Stomach smooth muscle (tissue), 2 donors: ENCODE measurements at regions not wholly inside any gene's neighbourhood (a gene's known extent, or its start where the extent isn't known, plus 50 kb on each side); places are given as distances from the start of the nearest gene placed in this dataset.
"Not testable (repeated sequence)": the region's sequence is repeated elsewhere in the genome, so short reads cannot be mapped to it uniquely, and the experiment has no call there.

Source experiments
- H3K27ac ChIP-seq: one replicate; pipeline ENCODE4 v1.7.0; 2013; ENCODE audit warnings: mild to moderate bottlenecking, low read length, inconsistent platforms
- H3K27me3 ChIP-seq, 2 donors: one replicate each; pipeline ENCODE4 v1.7.0; 2013; ENCODE audit warnings: low read length in 2 of 2; ENCODE audit not compliant: insufficient read depth in 2 of 2, control insufficient read depth in 1 of 2
- H3K36me3 ChIP-seq, 2 donors: one replicate each; pipeline ENCODE4 v1.7.0; 2013; ENCODE audit warnings: low read length in 2 of 2; ENCODE audit not compliant: control insufficient read depth in 2 of 2, insufficient read depth in 2 of 2
- H3K4me1 ChIP-seq: one replicate; pipeline ENCODE4 v1.7.0; 2013; ENCODE audit warnings: low read length; ENCODE audit not compliant: control insufficient read depth, insufficient read depth
- H3K4me3 ChIP-seq, 2 donors: one replicate each; pipeline ENCODE4 v1.7.0; 2013; ENCODE audit warnings: low read length in 2 of 2
- H3K9ac ChIP-seq, 2 donors: one replicate each; pipeline ENCODE4 v1.7.0; 2013; ENCODE audit warnings: low read length in 2 of 2, mild to moderate bottlenecking in 1 of 2
- H3K9me3 ChIP-seq, 2 donors: one replicate each; pipeline ENCODE4 v1.7.0; 2013; ENCODE audit warnings: low read length in 2 of 2; ENCODE audit not compliant: control insufficient read depth in 2 of 2
- donor health status: healthy.
- donor health status: Pancreatic carcinoma.

GRCh38 chr5:54869691-54870090, 115.7 kb downstream of the ESM1 start:
- Histone ChIP-seq H3K4me3 (no peak overlapping the region), H3K27me3 (no peaks in the 10 kb centered on the region), H3K9ac (no peak overlapping the region), H3K9me3 (no peaks in the 10 kb centered on the region), H3K4me1 (no peaks in the 10 kb centered on the region), H3K27ac (no peak overlapping the region), H3K36me3 (no peaks in the 10 kb centered on the region)

DNA sequence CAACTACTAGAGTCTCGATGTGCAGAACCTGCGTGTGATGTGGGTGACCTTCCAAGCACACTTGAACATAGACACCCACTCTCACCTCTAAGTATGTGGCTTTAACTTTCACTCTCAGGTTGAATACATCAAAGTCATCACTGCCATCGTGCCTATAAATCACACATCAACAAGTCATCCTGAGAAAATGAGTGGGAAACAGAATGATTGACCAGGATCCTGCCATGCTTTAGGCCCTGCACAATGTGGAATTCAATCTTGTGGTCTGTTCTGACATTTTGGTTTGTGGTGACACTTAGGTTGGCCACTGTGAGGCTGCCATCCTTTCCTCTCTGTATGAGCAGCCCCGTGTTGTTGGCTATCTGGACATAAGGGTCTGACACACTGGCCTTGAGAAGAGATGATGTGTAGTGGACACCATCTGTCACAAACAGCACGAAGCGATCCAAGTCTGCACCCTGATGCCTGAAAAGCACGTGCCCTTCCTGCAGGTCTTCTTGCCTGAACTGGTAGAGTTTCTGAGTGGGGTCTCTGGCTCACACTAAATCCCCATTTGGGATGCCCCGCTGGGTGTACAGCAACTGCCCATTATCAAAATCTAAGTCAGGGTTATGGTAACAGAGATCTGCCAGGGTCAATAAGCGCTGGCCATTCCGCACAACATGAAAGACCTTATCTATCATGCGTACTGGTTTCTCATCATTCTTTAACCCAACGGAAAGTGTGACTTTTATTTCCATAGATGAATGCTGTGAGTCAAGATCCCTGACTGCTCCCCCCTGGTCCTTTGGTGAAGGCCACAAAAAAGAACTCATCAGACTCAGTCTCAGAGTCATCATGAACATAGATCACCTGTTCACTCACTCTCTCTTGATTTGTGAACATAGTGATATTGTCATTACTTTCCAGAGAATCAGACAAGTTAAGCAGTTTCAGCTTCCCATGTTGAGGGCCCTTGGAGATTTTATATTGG, 116.6 kb downstream of the ESM1 start:
- no peak overlapping the region for H3K4me3 ChIP-seq
- no peaks in the 10 kb centered on the region for H3K27me3 ChIP-seq

DNA sequence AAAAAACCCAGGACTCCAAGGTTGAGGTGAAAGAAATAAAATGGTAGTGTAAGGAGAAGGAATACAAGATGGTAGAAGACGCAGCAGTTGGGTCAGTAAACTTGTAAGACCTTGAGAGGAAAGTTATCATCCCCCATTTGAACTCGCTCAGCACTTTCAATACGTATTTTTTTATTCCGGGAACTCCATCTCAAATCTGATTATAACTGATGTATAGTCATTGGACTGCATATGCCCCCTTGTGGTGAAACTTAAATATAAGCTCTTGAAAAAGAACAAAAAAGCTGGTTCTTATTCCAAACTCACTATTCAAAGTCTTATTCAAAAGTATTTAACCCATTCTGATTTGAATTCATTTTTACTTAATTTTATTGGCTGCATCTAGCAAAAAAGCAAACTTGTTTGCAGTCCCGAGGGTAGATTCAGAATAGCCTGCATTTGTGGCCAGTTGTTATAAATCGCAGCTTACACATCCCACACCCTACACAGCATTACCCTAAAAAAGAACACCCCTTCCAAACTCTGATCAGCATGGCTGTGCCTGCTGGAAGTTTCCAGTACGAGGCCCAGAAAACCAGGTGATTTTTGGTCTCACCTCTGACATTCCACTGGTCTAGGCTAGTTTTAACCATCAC, 118.0 kb downstream of the ESM1 start:
- Histone ChIP-seq H3K4me1 (no peaks in the 10 kb centered on the region), H3K9me3 (no peaks in the 10 kb centered on the region), H3K9ac (no peak overlapping the region), H3K4me3 (peak overlapping the region; percentile 16 to 40), H3K27me3 (no peaks in the 10 kb centered on the region), H3K27ac (no peak overlapping the region), H3K36me3 (no peaks in the 10 kb centered on the region)

More for the DNA sequence above, 116.6 kb downstream of the ESM1 start:
- H3K9ac ChIP-seq, result no peak overlapping the region
- H3K36me3 ChIP-seq, result no peaks in the 10 kb centered on the region
- H3K9me3 ChIP-seq, result no peaks in the 10 kb centered on the region
- H3K4me1 ChIP-seq, result no peaks in the 10 kb centered on the region
- no peak overlapping the region for H3K27ac ChIP-seq

DNA sequence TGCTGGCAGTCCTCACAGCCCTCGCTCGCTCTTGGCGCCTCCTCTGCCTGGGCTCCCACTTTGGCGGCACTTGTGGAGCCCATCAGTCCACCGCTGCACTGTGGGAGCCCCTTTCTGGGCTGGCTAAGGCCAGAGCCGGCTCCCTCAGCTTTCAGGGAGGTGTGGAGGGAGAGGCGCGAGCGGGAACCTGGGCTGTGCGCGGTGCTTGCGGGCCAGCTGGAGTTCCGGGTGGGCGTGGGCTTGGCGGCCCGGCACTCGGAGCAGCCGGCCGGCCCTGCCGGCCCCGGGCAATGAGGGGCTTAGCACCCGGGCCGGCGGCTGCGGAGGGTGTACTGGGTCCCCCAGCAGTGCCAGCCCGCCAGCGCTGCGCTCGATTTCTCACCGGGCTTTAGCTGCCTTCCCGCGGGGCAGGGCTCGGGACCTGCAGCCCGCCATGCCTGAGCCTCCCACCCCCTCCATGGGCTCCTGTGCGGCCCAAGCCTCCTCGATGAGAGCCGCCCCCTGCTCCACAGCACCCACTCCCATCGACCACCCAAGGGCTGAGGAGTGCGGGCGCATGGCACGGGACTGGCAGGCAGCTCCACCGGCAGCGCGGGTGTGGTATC, 120.4 kb downstream of the ESM1 start:
- H3K27ac ChIP-seq, H3K36me3 ChIP-seq, H3K9me3 ChIP-seq, H3K27me3 ChIP-seq, H3K9ac ChIP-seq, H3K4me1 ChIP-seq, H3K4me3 ChIP-seq: not testable (repeated sequence)

- H3K9me3 ChIP-seq, result no peaks in the 10 kb centered on the region
- H3K27ac ChIP-seq, result no peak overlapping the region
- H3K9ac ChIP-seq, result no peak overlapping the region
- no peaks in the 10 kb centered on the region for H3K27me3 ChIP-seq
- no peaks in the 10 kb centered on the region for H3K36me3 ChIP-seq
- no peak overlapping the region for H3K4me3 ChIP-seq
- H3K4me1 ChIP-seq, result no peaks in the 10 kb centered on the region
Measured at GRCh38 chr5:54862036-54862435, 123.4 kb downstream of the ESM1 start.

- H3K4me1 ChIP-seq, result no peaks in the 10 kb centered on the region
- no peaks in the 10 kb centered on the region for H3K9me3 ChIP-seq
- no peaks in the 10 kb centered on the region for H3K27me3 ChIP-seq
- H3K27ac ChIP-seq, result no peak overlapping the region
- no peak overlapping the region for H3K9ac ChIP-seq
- H3K4me3 ChIP-seq, result no peak overlapping the region
- H3K36me3 ChIP-seq, result no peaks in the 10 kb centered on the region
Measured at GRCh38 chr5:54861212-54861894, 124.0 kb downstream of the ESM1 start.

- Histone ChIP-seq H3K4me1 (no peaks in the 10 kb centered on the region), H3K4me3 (no peak overlapping the region), H3K27ac (no peak overlapping the region), H3K9me3 (no peaks in the 10 kb centered on the region), H3K27me3 (peaks cover 0 to 1% of the 10 kb centered on the region in 2 donors), H3K9ac (no peak overlapping the region), H3K36me3 (no peaks in the 10 kb centered on the region)
Measured at GRCh38 chr5:54860321-54860720, 125.1 kb downstream of the ESM1 start.

- Histone ChIP-seq H3K9me3 (no peaks in the 10 kb centered on the region), H3K9ac (no peak overlapping the region), H3K27ac (no peak overlapping the region)
Measured at GRCh38 chr5:54859316-54859715, 126.1 kb downstream of the ESM1 start.

GRCh38 chr5:54854883-54855581, 130.4 kb downstream of the ESM1 start:
- Histone ChIP-seq H3K27me3 (peaks cover 2 to 3% of the 10 kb centered on the region in 2 donors), H3K4me3 (no peak overlapping the region), H3K4me1 (no peaks in the 10 kb centered on the region), H3K9ac (no peak overlapping the region), H3K9me3 (no peaks in the 10 kb centered on the region), H3K36me3 (no peaks in the 10 kb centered on the region), H3K27ac (no peak overlapping the region)

More at GRCh38 chr5:54859316-54859715, 126.1 kb downstream of the ESM1 start:
- no peak overlapping the region for H3K4me3 ChIP-seq
- no peaks in the 10 kb centered on the region for H3K36me3 ChIP-seq
- H3K27me3 ChIP-seq, result peaks cover 0 to 3% of the 10 kb centered on the region in 2 donors
- H3K4me1 ChIP-seq, result no peaks in the 10 kb centered on the region

- Histone ChIP-seq H3K9me3 (no peaks in the 10 kb centered on the region), H3K27me3 (peaks cover 2 to 3% of the 10 kb centered on the region in 2 donors), H3K9ac (no peak overlapping the region), H3K4me3 (no peak overlapping the region), H3K27ac (no peak overlapping the region), H3K4me1 (no peaks in the 10 kb centered on the region), H3K36me3 (no peaks in the 10 kb centered on the region)
Measured at GRCh38 chr5:54852007-54852406, 133.4 kb downstream of the ESM1 start.
